ENCODE measurements at regions not wholly inside any gene's neighbourhood (a gene's known extent, or its start where the extent isn't known, plus 50 kb on each side); places are given as distances from the start of the nearest gene placed in this dataset.

DNA sequence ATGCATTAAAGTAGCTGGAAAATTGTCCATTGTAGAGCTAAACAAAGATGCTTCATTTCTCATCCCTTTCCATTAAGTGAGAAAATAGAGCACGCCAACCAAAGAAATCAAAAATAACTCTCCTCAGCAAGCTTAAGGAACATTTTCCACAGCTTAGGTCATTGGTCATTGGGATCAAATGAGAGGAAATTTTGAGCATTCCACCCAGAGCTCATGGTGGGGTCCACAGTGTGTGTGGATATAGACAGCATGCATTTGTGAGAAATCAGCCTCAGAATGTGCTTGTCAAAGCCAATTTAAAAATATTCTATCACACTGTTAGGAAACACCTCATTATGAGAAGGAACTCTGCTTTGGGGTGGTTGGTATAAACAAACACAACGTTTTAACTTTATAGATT is 97.2 kb downstream of the HDGFL1 start:
- DNase-seq (ENCODE audit: extremely low spot score, unreplicated experiment): no peak
- Mint-ChIP-seq H3K9me3 (ENCODE audit: unreplicated experiment) (no peaks in the 10 kb centered on the region), H3K27me3 (ENCODE audit: unreplicated experiment) (no peaks in the 10 kb centered on the region), H3K27ac (ENCODE audit: unreplicated experiment) (peak overlapping the region; percentile 80), H3K4me3 (ENCODE audit: unreplicated experiment) (no peak overlapping the region), H3K4me1 (ENCODE audit: unreplicated experiment) (peaks cover 47% of the 10 kb centered on the region), H3K36me3 (ENCODE audit: unreplicated experiment) (peaks cover 3% of the 10 kb centered on the region)
- TF ChIP-seq, protein P1, sequence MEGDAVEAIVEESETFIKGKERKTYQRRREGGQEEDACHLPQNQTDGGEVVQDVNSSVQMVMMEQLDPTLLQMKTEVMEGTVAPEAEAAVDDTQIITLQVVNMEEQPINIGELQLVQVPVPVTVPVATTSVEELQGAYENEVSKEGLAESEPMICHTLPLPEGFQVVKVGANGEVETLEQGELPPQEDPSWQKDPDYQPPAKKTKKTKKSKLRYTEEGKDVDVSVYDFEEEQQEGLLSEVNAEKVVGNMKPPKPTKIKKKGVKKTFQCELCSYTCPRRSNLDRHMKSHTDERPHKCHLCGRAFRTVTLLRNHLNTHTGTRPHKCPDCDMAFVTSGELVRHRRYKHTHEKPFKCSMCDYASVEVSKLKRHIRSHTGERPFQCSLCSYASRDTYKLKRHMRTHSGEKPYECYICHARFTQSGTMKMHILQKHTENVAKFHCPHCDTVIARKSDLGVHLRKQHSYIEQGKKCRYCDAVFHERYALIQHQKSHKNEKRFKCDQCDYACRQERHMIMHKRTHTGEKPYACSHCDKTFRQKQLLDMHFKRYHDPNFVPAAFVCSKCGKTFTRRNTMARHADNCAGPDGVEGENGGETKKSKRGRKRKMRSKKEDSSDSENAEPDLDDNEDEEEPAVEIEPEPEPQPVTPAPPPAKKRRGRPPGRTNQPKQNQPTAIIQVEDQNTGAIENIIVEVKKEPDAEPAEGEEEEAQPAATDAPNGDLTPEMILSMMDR (IDR thresholded peaks at IDR 0.05): no peak

DNA sequence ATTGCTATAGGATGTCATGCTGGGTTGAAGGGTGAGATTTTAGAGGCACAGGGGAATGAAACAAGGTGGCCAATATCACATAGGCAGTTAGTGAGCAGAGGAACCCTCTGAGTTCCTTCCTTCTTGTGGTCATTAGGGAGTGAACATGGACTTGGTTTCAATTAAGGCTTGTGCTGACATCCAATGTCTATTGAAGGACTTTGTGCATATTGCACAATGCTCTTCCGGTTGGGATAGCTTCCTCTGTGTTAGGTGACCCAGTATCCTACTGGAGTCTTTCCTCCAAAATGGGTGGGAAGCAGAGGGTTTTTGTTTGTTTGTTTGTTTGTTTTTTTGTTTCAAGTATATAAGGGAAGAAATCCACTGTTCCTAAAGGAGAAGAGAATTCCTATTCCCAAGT is 98.5 kb downstream of the HDGFL1 start:
- no peak overlapping the region for H3K27ac Mint-ChIP-seq (ENCODE audit: unreplicated experiment)

GRCh38 chr6:22668307-22668706 is 98.9 kb downstream of the HDGFL1 start:
- no peaks in the 10 kb centered on the region for H3K27me3 Mint-ChIP-seq (ENCODE audit: unreplicated experiment)
- no peak overlapping the region for H3K4me3 Mint-ChIP-seq (ENCODE audit: unreplicated experiment)
- H3K36me3 Mint-ChIP-seq (ENCODE audit: unreplicated experiment): no peaks in the 10 kb centered on the region
- no peaks in the 10 kb centered on the region for H3K9me3 Mint-ChIP-seq (ENCODE audit: unreplicated experiment)
- no peak overlapping the region for H3K27ac Mint-ChIP-seq (ENCODE audit: unreplicated experiment)
- DNase-seq (ENCODE audit: extremely low spot score, unreplicated experiment): no peak
- TF ChIP-seq, protein P1 (IDR thresholded peaks at IDR 0.05): no peak
- H3K4me1 Mint-ChIP-seq (ENCODE audit: unreplicated experiment): peaks cover 47% of the 10 kb centered on the region

More for the DNA sequence above, 98.5 kb downstream of the HDGFL1 start:
- Mint-ChIP-seq H3K27me3 (ENCODE audit: unreplicated experiment) (no peaks in the 10 kb centered on the region), H3K4me1 (ENCODE audit: unreplicated experiment) (peaks cover 47% of the 10 kb centered on the region), H3K9me3 (ENCODE audit: unreplicated experiment) (no peaks in the 10 kb centered on the region), H3K36me3 (ENCODE audit: unreplicated experiment) (peaks cover 1% of the 10 kb centered on the region), H3K4me3 (ENCODE audit: unreplicated experiment) (no peak overlapping the region)
- DNase-seq (ENCODE audit: extremely low spot score, unreplicated experiment): no peak
- TF ChIP-seq, protein P1 (IDR thresholded peaks at IDR 0.05): no peak

DNA sequence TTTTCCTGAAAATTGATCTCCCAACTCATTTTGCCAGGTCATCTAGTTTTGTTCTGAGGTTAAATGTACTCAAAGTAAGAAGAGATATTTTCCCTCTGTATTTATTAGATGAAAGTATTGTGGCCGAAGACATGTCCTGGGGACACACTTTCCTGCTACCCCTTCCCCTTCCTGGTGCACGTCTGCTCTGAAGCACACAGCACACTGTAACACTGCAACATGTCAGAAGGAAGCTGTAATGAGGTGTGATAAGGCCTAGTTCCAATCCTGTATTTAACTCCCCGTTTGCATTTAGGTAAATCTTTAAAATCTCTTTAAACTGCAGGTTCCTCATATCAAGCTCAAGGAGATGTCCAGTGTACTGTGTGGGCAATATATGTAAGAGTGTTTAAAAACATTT is 99.4 kb downstream of the HDGFL1 start:
- peaks cover 47% of the 10 kb centered on the region for H3K4me1 Mint-ChIP-seq (ENCODE audit: unreplicated experiment)
- no peak overlapping the region for H3K4me3 Mint-ChIP-seq (ENCODE audit: unreplicated experiment)
- H3K27me3 Mint-ChIP-seq (ENCODE audit: unreplicated experiment): no peaks in the 10 kb centered on the region
- no peaks in the 10 kb centered on the region for H3K9me3 Mint-ChIP-seq (ENCODE audit: unreplicated experiment)
- no peak overlapping the region for H3K27ac Mint-ChIP-seq (ENCODE audit: unreplicated experiment)
- no peaks in the 10 kb centered on the region for H3K36me3 Mint-ChIP-seq (ENCODE audit: unreplicated experiment)
- TF ChIP-seq, protein P1 (IDR thresholded peaks at IDR 0.05): no peak
- DNase-seq (ENCODE audit: extremely low spot score, unreplicated experiment): no peak

DNA sequence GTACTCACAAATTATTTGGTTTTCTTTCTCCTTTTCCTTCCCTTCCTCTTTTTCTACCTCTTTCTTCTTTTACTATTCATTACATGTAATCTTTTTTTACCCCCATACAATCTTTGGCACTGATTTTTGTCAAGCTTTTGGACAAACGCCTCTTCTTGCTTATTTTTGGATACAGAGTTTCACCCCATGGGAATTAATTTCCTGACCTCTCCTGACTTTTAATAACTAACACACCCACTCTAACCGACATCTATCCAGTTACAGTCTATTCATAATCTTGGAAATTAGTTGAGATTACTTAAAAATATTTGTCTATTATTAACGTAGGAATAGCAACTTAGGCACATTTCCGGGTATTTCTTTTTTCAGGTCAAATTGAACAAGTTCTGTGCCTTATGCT is 101.2 kb downstream of the HDGFL1 start:
- TF ChIP-seq, protein P1 (IDR thresholded peaks at IDR 0.05): no peak
- H3K4me1 Mint-ChIP-seq (ENCODE audit: unreplicated experiment): peaks cover 44% of the 10 kb centered on the region
- H3K27ac Mint-ChIP-seq (ENCODE audit: unreplicated experiment): peak overlapping the region; percentile 55
- H3K27me3 Mint-ChIP-seq (ENCODE audit: unreplicated experiment): no peaks in the 10 kb centered on the region
- H3K4me3 Mint-ChIP-seq (ENCODE audit: unreplicated experiment): no peak overlapping the region
- no peaks in the 10 kb centered on the region for H3K36me3 Mint-ChIP-seq (ENCODE audit: unreplicated experiment)
- H3K9me3 Mint-ChIP-seq (ENCODE audit: unreplicated experiment): peaks cover 8% of the 10 kb centered on the region
- no peak for DNase-seq (ENCODE audit: extremely low spot score, unreplicated experiment)

Measured in osteocyte (in vitro differentiated cells).